ENCODE measurements at regions not wholly inside any gene's neighbourhood (a gene's known extent, or its start where the extent isn't known, plus 50 kb on each side); places are given as distances from the start of the nearest gene placed in this dataset.

- no peak overlapping the region for H3K4me3 ChIP-seq (replicated peaks in 1 of 3; ENCODE audit: insufficient read depth in 1 of 3, low read depth in 1 of 3, low read length in 3 of 3)
- intact Hi-C loops (cut with micrococcal nuclease) (no loop called here), dilution Hi-C loops (cut with MboI; ENCODE audit: extremely low pct_ligation_motif_present, low sequenced_read_pairs) (no loop called here)
- no peaks in the 10 kb centered on the region for H3K4me1 ChIP-seq (ENCODE audit: control insufficient read depth, extremely low read depth, insufficient read depth, low read length)
- no peak overlapping the region for H3K27ac ChIP-seq (ENCODE audit: insufficient read depth, low read depth, low read length)
- BruUV-seq (replicated peaks), result no TSS peak
- no peaks in the 10 kb centered on the region for H4K20me1 ChIP-seq (replicated peaks; ENCODE audit: control insufficient read depth, extremely low read depth, insufficient read depth, low read length)
- H3K27me3 ChIP-seq (ENCODE audit: control insufficient read depth in 2 of 2, insufficient read depth in 2 of 2, low read length in 2 of 2), result no peaks in the 10 kb centered on the region
- H3K36me3 ChIP-seq (ENCODE audit: control insufficient read depth in 2 of 2, extremely low read depth in 1 of 2, insufficient read depth in 2 of 2, low read length in 2 of 2), result no peaks in the 10 kb centered on the region
- H3K9me1 ChIP-seq (replicated peaks; ENCODE audit: control insufficient read depth, extremely low read depth, insufficient read depth, low read length), result no peaks in the 10 kb centered on the region
- H3K79me2 ChIP-seq (ENCODE audit: control insufficient read depth, insufficient read depth, low read length), result no peaks in the 10 kb centered on the region
- no peak for TF ChIP-seq MYC (IDR thresholded peaks at IDR 0.05; ENCODE audit: low read depth, low read length)
- TF ChIP-seq MAX (IDR thresholded peaks at IDR 0.05; ENCODE audit: insufficient read depth, insufficient read length), result no peak
- no peak for TF ChIP-seq EZH2 (IDR thresholded peaks at IDR 0.05; ENCODE audit: borderline replicate concordance, low read depth, low read length, severe bottlenecking)
- no peak for TF ChIP-seq GATA2 (IDR thresholded peaks at IDR 0.05; ENCODE audit: insufficient read depth, insufficient read length, low read depth, low read length)
- TF ChIP-seq FOS (IDR thresholded peaks at IDR 0.05; ENCODE audit: borderline replicate concordance, insufficient read depth, low read length), result no peak
- no peak for TF ChIP-seq JUN (IDR thresholded peaks at IDR 0.05; ENCODE audit: borderline replicate concordance, insufficient read depth, insufficient read length, low read depth)
- no peak for TF ChIP-seq POLR2A (IDR thresholded peaks at IDR 0.05; ENCODE audit: low read depth, low read length)
- TF ChIP-seq, protein P1, sequence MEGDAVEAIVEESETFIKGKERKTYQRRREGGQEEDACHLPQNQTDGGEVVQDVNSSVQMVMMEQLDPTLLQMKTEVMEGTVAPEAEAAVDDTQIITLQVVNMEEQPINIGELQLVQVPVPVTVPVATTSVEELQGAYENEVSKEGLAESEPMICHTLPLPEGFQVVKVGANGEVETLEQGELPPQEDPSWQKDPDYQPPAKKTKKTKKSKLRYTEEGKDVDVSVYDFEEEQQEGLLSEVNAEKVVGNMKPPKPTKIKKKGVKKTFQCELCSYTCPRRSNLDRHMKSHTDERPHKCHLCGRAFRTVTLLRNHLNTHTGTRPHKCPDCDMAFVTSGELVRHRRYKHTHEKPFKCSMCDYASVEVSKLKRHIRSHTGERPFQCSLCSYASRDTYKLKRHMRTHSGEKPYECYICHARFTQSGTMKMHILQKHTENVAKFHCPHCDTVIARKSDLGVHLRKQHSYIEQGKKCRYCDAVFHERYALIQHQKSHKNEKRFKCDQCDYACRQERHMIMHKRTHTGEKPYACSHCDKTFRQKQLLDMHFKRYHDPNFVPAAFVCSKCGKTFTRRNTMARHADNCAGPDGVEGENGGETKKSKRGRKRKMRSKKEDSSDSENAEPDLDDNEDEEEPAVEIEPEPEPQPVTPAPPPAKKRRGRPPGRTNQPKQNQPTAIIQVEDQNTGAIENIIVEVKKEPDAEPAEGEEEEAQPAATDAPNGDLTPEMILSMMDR (IDR thresholded peaks at IDR 0.05; ENCODE audit: extremely low read depth in 1 of 2, insufficient read depth in 1 of 2, low read depth in 1 of 2, low read length in 2 of 2), result no peak
- no peak for TF ChIP-seq POLR2AphosphoS5 (IDR thresholded peaks at IDR 0.05; ENCODE audit: insufficient read depth, low read depth, low read length)
- no peak for DNase-seq (ENCODE audit: low read depth, low spot score)
- H3K4me2 ChIP-seq (ENCODE audit: insufficient read depth, low read length), result no peak overlapping the region
- ChIA-PET POLR2A (no interaction called here), CTCF (no interaction called here)
- H2AFZ ChIP-seq (ENCODE audit: low read depth, low read length), result no peak overlapping the region
- no peak overlapping the region for H3K9ac ChIP-seq (replicated peaks; ENCODE audit: extremely low read depth, insufficient read depth, low read length)
- no peak for FAIRE-seq
- H3K9me3 ChIP-seq (replicated peaks; ENCODE audit: control insufficient read depth, insufficient read depth, low read length), result no peaks in the 10 kb centered on the region
Measured at GRCh38 chr13:34587576-34587975, 354.5 kb upstream of the NBEA start.
